Ovary (tissue), 3 donors: ENCODE measurements at regions not wholly inside any gene's neighbourhood (a gene's known extent, or its start where the extent isn't known, plus 50 kb on each side); places are given as distances from the start of the nearest gene placed in this dataset.

Source experiments
- CTCF ChIP-seq, 3 donors: fragments of 450-650 bp in 2 of 3; fragments of 200-600 bp in 1 of 3; IDR thresholded peaks; one replicate each; pipeline versions ENCODE4 v1.5.1 to v1.8.0; 2016 to 2022; ENCODE audit warnings: antibody characterized with exemption in 3 of 3, mild to moderate bottlenecking in 1 of 3
- EP300 ChIP-seq: sonication (generic); formaldehyde crosslinking; IDR thresholded peaks from one replicate; pipeline ENCODE4 v1.6.1; 2017; ENCODE audit warnings: antibody characterized with exemption
- POLR2A ChIP-seq: fragments of 450-650 bp; IDR thresholded peaks from one replicate; pipeline ENCODE4 v1.6.1; 2017; ENCODE audit warnings: antibody characterized with exemption, mild to moderate bottlenecking, moderate library complexity
- donor health status: DM: no; HTN: no; CAD: no.

- TF ChIP-seq CTCF (IDR thresholded peaks at IDR 0.05) (no peak), POLR2A (no peak), EP300 (no peak)
These were observed 74.8 kb upstream of the HAO2 start for GRCh38 chr1:119293797-119294196.
